Keratinocyte (primary cell): ENCODE measurements at regions not wholly inside any gene's neighbourhood (a gene's known extent, or its start where the extent isn't known, plus 50 kb on each side); places are given as distances from the start of the nearest gene placed in this dataset.

Source experiments
- DNase-seq: peaks from one replicate; pipeline ENCODE4 v3.0.0-alpha.2; 2011; ENCODE audit warnings: low read depth, missing footprints, low spot score
- FAIRE-seq: peaks from 2 replicates; lab custom pipeline; 2011; peaks lifted over from hg19 to GRCh38; lab: Jason Lieb, UNC
- H2AFZ ChIP-seq: 2 replicates; pipeline ENCODE4 v1.6.0; 2012; ENCODE audit warnings: low read length, control low read depth, inconsistent platforms; ENCODE audit not compliant: control insufficient read depth
- H3K27ac ChIP-seq: 2 replicates; pipeline ENCODE4 v1.5.1; 2011; ENCODE audit warnings: low read length; ENCODE audit not compliant: control insufficient read depth, insufficient read depth
- H3K27me3 ChIP-seq: 3 replicates; pipeline ENCODE4 v1.6.0; 2011; ENCODE audit warnings: low read length; ENCODE audit not compliant: control insufficient read depth, insufficient read depth; ENCODE audit errors: extremely low read depth
- H3K36me3 ChIP-seq, 2 experiments: 2 replicates in 1 of 2; 3 replicates in 1 of 2; pipeline ENCODE4 v1.5.1; 2011; ENCODE audit warnings: low read length in 2 of 2, mild to moderate bottlenecking in 1 of 2; ENCODE audit not compliant: control insufficient read depth in 2 of 2, insufficient read depth in 2 of 2; ENCODE audit errors: extremely low read depth in 1 of 2
- H3K4me1 ChIP-seq: 3 replicates; pipeline ENCODE4 v1.5.1; 2011; ENCODE audit warnings: low read length; ENCODE audit not compliant: control insufficient read depth, insufficient read depth; ENCODE audit errors: extremely low read depth
- H3K4me2 ChIP-seq: 3 replicates; pipeline ENCODE4 v1.6.0; 2011; ENCODE audit warnings: low read depth, low read length; ENCODE audit not compliant: control insufficient read depth, insufficient read depth; ENCODE audit errors: extremely low read depth
- H3K4me3 ChIP-seq, 3 experiments: fragments of 200-600 bp in 1 of 3; sonication (generic) in 1 of 3; 2 replicates in 2 of 3; 3 replicates in 1 of 3; pipeline ENCODE4 v1.5.1; 2011 to 2016; ENCODE audit warnings: low read length in 3 of 3, mild to moderate bottlenecking in 3 of 3, control low read depth in 2 of 3, inconsistent platforms in 1 of 3, low read depth in 1 of 3, mixed read lengths in 1 of 3, mixed run types in 1 of 3, moderate library complexity in 1 of 3; ENCODE audit not compliant: control insufficient read depth in 2 of 3, insufficient read depth in 2 of 3; ENCODE audit errors: extremely low read depth in 1 of 3
- H3K79me2 ChIP-seq: 2 replicates; pipeline ENCODE4 v1.6.0; 2012; ENCODE audit warnings: low read length; ENCODE audit not compliant: control insufficient read depth, insufficient read depth
- H3K9ac ChIP-seq: 3 replicates; pipeline ENCODE4 v1.6.0; 2011; ENCODE audit warnings: low read length; ENCODE audit not compliant: control insufficient read depth, insufficient read depth; ENCODE audit errors: extremely low read depth
- H3K9me1 ChIP-seq: 3 replicates; pipeline ENCODE4 v1.6.0; 2011; ENCODE audit warnings: low read length; ENCODE audit not compliant: control insufficient read depth, insufficient read depth; ENCODE audit errors: extremely low read depth
- H3K9me3 ChIP-seq: 2 replicates; pipeline ENCODE4 v1.5.1; 2012; ENCODE audit warnings: low read depth, low read length; ENCODE audit not compliant: control insufficient read depth
- H4K20me1 ChIP-seq: 3 replicates; pipeline ENCODE4 v1.6.0; 2011; ENCODE audit warnings: low read length; ENCODE audit not compliant: control insufficient read depth, insufficient read depth; ENCODE audit errors: extremely low read depth
- CTCF ChIP-seq, 3 experiments: IDR thresholded peaks in 1 of 3; conservative IDR thresholded peaks in 1 of 3; optimal IDR thresholded peaks in 1 of 3; 2 replicates in 2 of 3; 3 replicates in 1 of 3; pipeline versions ENCODE3 to v1.5.1; 2011; ENCODE audit warnings: low read length in 3 of 3, mild to moderate bottlenecking in 3 of 3, moderate library complexity in 2 of 3, control low read depth in 1 of 3, inconsistent platforms in 1 of 3; ENCODE audit not compliant: insufficient read depth in 2 of 3; ENCODE audit errors: extremely low read depth in 1 of 3
- EZH2 ChIP-seq: IDR thresholded peaks from one replicate; pipeline ENCODE4 v1.6.1; 2012; ENCODE audit warnings: inconsistent platforms, mild to moderate bottlenecking, low read length, moderate library complexity
- dilution Hi-C: fragments of 300-500 bp; cut with MboI; formaldehyde crosslinking; loops from one replicate; pipeline ENCODE4 v1.7.0; 2020; ENCODE audit warnings: low sequenced_read_pairs; ENCODE audit not compliant: extremely low pct_ligation_motif_present

- DNase-seq (no peak), FAIRE-seq (no peak)
- Histone ChIP-seq H3K9ac (no peak overlapping the region), H4K20me1 (no peaks in the 10 kb centered on the region), H3K4me1 (no peaks in the 10 kb centered on the region), H3K4me3 (no peak overlapping the region), H3K4me2 (no peak overlapping the region), H3K27ac (no peak overlapping the region), H3K79me2 (no peaks in the 10 kb centered on the region), H3K27me3 (peaks cover 3% of the 10 kb centered on the region), H3K9me3 (no peaks in the 10 kb centered on the region), H3K36me3 (no peaks in the 10 kb centered on the region), H3K9me1 (no peaks in the 10 kb centered on the region), H2AFZ (no peak overlapping the region)
- TF ChIP-seq EZH2 (no peak), CTCF (optimal IDR thresholded peaks at IDR 0.05 in 1 of 3, IDR thresholded peaks at IDR 0.05 in 1 of 3, conservative IDR thresholded peaks at IDR 0.05 in 1 of 3; ENCODE audit: extremely low read depth in 1 of 3, insufficient read depth in 2 of 3, low read length in 3 of 3) (no peak)
- dilution Hi-C loops: no loop called here
Observed at GRCh38 chr2:16481351-16481750, 184.3 kb downstream of the CYRIA start.

- Histone ChIP-seq H3K36me3 (no peaks in the 10 kb centered on the region), H3K9me3 (no peaks in the 10 kb centered on the region), H4K20me1 (no peaks in the 10 kb centered on the region), H3K27ac (no peak overlapping the region), H3K4me1 (peaks cover 4% of the 10 kb centered on the region), H3K27me3 (peaks cover 3% of the 10 kb centered on the region), H3K9ac (no peak overlapping the region), H3K4me3 (no peak overlapping the region), H3K9me1 (no peaks in the 10 kb centered on the region), H3K79me2 (no peaks in the 10 kb centered on the region), H2AFZ (no peak overlapping the region), H3K4me2 (no peak overlapping the region)
- dilution Hi-C loops: no loop called here
- TF ChIP-seq CTCF (optimal IDR thresholded peaks at IDR 0.05 in 1 of 3, IDR thresholded peaks at IDR 0.05 in 1 of 3, conservative IDR thresholded peaks at IDR 0.05 in 1 of 3; ENCODE audit: extremely low read depth in 1 of 3, insufficient read depth in 2 of 3, low read length in 3 of 3): no peak
- TF ChIP-seq EZH2: no peak
- DNase-seq: no peak
- FAIRE-seq: no peak
Observed at GRCh38 chr2:16479721-16480120, 185.9 kb downstream of the CYRIA start.
